Thyroid gland (tissue), 4 donors: ENCODE measurements at regions not wholly inside any gene's neighbourhood (a gene's known extent, or its start where the extent isn't known, plus 50 kb on each side); places are given as distances from the start of the nearest gene placed in this dataset.

ENCODE experiments used
- DNase-seq, 2 donors: peaks; one replicate each; pipeline ENCODE4 v3.0.0-alpha.2; 2019
- H3K27ac ChIP-seq, 3 donors: fragments of 200-600 bp; sonication (generic); 1 replicate in 2 of 3; 2 replicates in 1 of 3; pipeline ENCODE4 v1.5.1; 2016 to 2019; ENCODE audit warnings: mild to moderate bottlenecking in 1 of 3, moderate library complexity in 1 of 3
- H3K27me3 ChIP-seq: fragments of 200-600 bp; sonication (generic); one replicate; pipeline ENCODE4 v1.5.1; 2019
- H3K36me3 ChIP-seq, 2 donors: fragments of 200-600 bp; sonication (generic); one replicate each; pipeline ENCODE4 v1.5.1; 2016 to 2019
- H3K4me1 ChIP-seq, 2 donors: fragments of 200-600 bp; sonication (generic); one replicate each; pipeline ENCODE4 v1.5.1; 2017 to 2019
- H3K4me3 ChIP-seq, 3 donors: fragments of 200-600 bp; sonication (generic); replicated peaks in 1 of 3; 1 replicate in 2 of 3; 2 replicates in 1 of 3; pipeline ENCODE4 v1.5.1; 2016; ENCODE audit warnings: mild to moderate bottlenecking in 1 of 3
- H3K9me3 ChIP-seq: fragments of 200-600 bp; sonication (generic); one replicate; pipeline ENCODE4 v1.5.1; 2017
- POLR2A ChIP-seq, 2 donors: fragments of 450-650 bp; IDR thresholded peaks; one replicate each; pipeline ENCODE4 v1.6.1; 2017; ENCODE audit warnings: antibody characterized with exemption in 2 of 2, mild to moderate bottlenecking in 2 of 2, moderate library complexity in 1 of 2
- WGBS, 2 donors: methylation state at CpG; one replicate each; pipeline ENCODE4 v1.1.5; 2017; 5-methylcytosine and 5-hydroxymethylcytosine counted together
- intact Hi-C: fragments of 100-400 bp; cut with DNase I; formaldehyde crosslinking; loops from one replicate; pipeline ENCODE4 v1.15.1; 2023
- TF ChIP-seq, protein P1 (sequence below), 6 experiments: fragments of 200-600 bp in 3 of 6; fragments of 450-650 bp in 3 of 6; sonication (generic) in 3 of 6; IDR thresholded peaks; one replicate each; pipeline ENCODE4 v1.5.1; 2016 to 2019; ENCODE audit warnings: antibody characterized with exemption in 6 of 6, mild to moderate bottlenecking in 2 of 6, inconsistent platforms in 1 of 6, moderate library complexity in 1 of 6

DNA sequence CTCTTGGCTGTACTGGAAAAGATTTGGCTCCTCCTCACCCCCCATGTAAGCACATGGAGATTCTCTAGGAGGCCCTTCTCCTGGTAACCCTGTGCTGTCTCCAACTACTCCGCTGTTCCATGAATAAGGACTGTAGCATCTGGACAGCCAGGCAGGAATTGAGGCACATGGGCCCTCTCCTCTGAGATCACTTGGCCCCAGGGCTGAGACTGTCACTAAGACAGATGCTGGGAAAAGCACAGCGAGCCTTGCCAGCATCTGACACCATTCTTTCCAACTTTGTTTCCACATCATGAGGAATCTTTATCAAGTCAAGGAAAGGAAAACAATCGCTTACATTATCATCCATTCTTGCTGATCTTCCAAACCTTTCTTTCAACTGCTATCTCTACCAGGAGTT lies 222.6 kb upstream of the INTU start:
- no peak for DNase-seq
- no peaks in the 10 kb centered on the region for H3K9me3 ChIP-seq
- no peaks in the 10 kb centered on the region for H3K27me3 ChIP-seq
- H3K4me3 ChIP-seq, result no peak overlapping the region
- TF ChIP-seq, protein P1, sequence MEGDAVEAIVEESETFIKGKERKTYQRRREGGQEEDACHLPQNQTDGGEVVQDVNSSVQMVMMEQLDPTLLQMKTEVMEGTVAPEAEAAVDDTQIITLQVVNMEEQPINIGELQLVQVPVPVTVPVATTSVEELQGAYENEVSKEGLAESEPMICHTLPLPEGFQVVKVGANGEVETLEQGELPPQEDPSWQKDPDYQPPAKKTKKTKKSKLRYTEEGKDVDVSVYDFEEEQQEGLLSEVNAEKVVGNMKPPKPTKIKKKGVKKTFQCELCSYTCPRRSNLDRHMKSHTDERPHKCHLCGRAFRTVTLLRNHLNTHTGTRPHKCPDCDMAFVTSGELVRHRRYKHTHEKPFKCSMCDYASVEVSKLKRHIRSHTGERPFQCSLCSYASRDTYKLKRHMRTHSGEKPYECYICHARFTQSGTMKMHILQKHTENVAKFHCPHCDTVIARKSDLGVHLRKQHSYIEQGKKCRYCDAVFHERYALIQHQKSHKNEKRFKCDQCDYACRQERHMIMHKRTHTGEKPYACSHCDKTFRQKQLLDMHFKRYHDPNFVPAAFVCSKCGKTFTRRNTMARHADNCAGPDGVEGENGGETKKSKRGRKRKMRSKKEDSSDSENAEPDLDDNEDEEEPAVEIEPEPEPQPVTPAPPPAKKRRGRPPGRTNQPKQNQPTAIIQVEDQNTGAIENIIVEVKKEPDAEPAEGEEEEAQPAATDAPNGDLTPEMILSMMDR (IDR thresholded peaks at IDR 0.05), result no peak
- no peak for TF ChIP-seq POLR2A (IDR thresholded peaks at IDR 0.05)
- no peak overlapping the region for H3K27ac ChIP-seq
- intact Hi-C loops, result no loop called here
- no peaks in the 10 kb centered on the region for H3K4me1 ChIP-seq
- WGBS, 2 donors, result 77 to 88% methylated on average over 3 of the region's 3 CpGs
- H3K36me3 ChIP-seq, result no peaks in the 10 kb centered on the region

GRCh38 chr4:127410644-127411043 lies 222.1 kb upstream of the INTU start:
- DNase-seq, result no peak
- Histone ChIP-seq H3K27ac (no peak overlapping the region), H3K36me3 (no peaks in the 10 kb centered on the region), H3K4me3 (no peak overlapping the region), H3K27me3 (no peaks in the 10 kb centered on the region), H3K9me3 (no peaks in the 10 kb centered on the region), H3K4me1 (no peaks in the 10 kb centered on the region)
- intact Hi-C loops, result no loop called here
- TF ChIP-seq, protein P1 (IDR thresholded peaks at IDR 0.05), result no peak
- TF ChIP-seq POLR2A (IDR thresholded peaks at IDR 0.05), result no peak
- WGBS, 2 donors, result 46 to 64% methylated on average over 2 of the region's 2 CpGs

GRCh38 chr4:127414951-127415606 lies 217.7 kb upstream of the INTU start:
- no peak for DNase-seq
- no peak for TF ChIP-seq POLR2A (IDR thresholded peaks at IDR 0.05)
- TF ChIP-seq, protein P1 (IDR thresholded peaks at IDR 0.05), result no peak
- Histone ChIP-seq H3K4me3 (no peak overlapping the region), H3K4me1 (no peaks in the 10 kb centered on the region), H3K27me3 (no peaks in the 10 kb centered on the region), H3K9me3 (no peaks in the 10 kb centered on the region), H3K27ac (no peak overlapping the region), H3K36me3 (no peaks in the 10 kb centered on the region)
- 75 to 86% methylated on average over 2 of the region's 2 CpGs for WGBS, 2 donors
- intact Hi-C loops, result no loop called here

DNA sequence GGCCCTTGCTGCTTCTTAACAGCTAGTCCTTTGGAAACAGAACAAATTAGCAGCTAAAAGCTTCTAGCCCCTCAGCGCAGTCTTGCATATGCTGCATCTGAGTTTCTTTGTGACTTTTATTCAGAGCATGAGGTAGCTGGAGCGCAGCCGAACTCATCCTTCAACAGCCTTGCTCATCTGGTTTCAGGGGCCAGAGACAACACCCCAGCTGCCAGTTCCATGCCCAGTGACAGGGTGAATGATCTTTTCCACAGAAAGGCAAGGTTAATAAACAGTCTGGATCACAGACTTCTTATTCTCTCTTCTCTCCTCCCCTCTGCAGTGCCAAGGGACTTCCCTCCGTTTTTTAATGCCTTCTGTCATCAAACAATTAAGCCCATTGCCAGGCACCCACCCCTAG lies 216.6 kb upstream of the INTU start:
- H3K9me3 ChIP-seq, result no peaks in the 10 kb centered on the region
- no peaks in the 10 kb centered on the region for H3K27me3 ChIP-seq
- DNase-seq, result no peak
- intact Hi-C loops, result no loop called here
- WGBS, 2 donors, result 83 to 91% methylated on average over 4 of the region's 4 CpGs
- TF ChIP-seq, protein P1 (IDR thresholded peaks at IDR 0.05), result no peak
- no peak for TF ChIP-seq POLR2A (IDR thresholded peaks at IDR 0.05)
- H3K27ac ChIP-seq, result no peak overlapping the region
- H3K4me1 ChIP-seq, result no peaks in the 10 kb centered on the region
- H3K36me3 ChIP-seq, result no peaks in the 10 kb centered on the region
- no peak overlapping the region for H3K4me3 ChIP-seq

DNA sequence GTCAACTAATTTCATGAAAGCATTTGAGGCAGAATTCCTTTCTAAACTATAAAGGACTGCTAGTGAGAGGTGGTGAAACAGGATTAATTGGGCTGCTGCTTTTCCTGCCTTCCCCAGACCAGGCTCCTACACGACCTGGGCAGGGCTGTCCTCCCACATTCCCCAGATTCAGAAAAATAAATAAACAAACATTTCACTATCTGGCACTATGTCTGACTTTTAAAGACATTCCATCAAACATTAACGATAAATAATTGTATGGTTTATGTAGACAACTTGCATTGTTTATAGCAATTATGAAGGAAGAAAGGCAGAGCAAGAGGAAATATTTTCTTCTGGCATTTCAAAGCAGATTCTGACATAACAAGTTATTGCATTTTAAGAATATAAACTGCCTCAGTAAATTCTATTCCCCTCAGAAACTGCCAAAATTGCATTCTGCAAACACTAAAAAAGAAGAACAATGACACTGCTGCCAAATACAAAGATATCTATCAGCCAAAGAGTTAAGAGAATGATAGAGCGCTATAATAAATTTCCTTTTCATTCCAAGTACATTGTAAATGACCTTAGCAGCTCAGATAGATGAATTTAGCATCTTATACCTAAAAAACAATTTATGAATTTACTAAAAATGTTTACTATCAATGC lies 214.7 kb upstream of the INTU start:
- TF ChIP-seq POLR2A (IDR thresholded peaks at IDR 0.05), result no peak
- intact Hi-C loops, result no loop called here
- 49 to 55% methylated on average over 3 of the region's 3 CpGs for WGBS, 2 donors

More for the DNA sequence above, 214.7 kb upstream of the INTU start:
- Histone ChIP-seq H3K9me3 (no peaks in the 10 kb centered on the region), H3K36me3 (no peaks in the 10 kb centered on the region), H3K27me3 (no peaks in the 10 kb centered on the region), H3K4me1 (no peaks in the 10 kb centered on the region), H3K27ac (no peak overlapping the region), H3K4me3 (no peak overlapping the region)
- no peak for DNase-seq
